ENCODE measurements at regions not wholly inside any gene's neighbourhood (a gene's known extent, or its start where the extent isn't known, plus 50 kb on each side); places are given as distances from the start of the nearest gene placed in this dataset.

GRCh38 chr5:54719384-54720283 is 202.1 kb downstream of the SNX18 start:
- TF ChIP-seq POLR2AphosphoS5 (IDR thresholded peaks at IDR 0.05; ENCODE audit: low read depth, low read length), result no peak
- TF ChIP-seq, protein P1, sequence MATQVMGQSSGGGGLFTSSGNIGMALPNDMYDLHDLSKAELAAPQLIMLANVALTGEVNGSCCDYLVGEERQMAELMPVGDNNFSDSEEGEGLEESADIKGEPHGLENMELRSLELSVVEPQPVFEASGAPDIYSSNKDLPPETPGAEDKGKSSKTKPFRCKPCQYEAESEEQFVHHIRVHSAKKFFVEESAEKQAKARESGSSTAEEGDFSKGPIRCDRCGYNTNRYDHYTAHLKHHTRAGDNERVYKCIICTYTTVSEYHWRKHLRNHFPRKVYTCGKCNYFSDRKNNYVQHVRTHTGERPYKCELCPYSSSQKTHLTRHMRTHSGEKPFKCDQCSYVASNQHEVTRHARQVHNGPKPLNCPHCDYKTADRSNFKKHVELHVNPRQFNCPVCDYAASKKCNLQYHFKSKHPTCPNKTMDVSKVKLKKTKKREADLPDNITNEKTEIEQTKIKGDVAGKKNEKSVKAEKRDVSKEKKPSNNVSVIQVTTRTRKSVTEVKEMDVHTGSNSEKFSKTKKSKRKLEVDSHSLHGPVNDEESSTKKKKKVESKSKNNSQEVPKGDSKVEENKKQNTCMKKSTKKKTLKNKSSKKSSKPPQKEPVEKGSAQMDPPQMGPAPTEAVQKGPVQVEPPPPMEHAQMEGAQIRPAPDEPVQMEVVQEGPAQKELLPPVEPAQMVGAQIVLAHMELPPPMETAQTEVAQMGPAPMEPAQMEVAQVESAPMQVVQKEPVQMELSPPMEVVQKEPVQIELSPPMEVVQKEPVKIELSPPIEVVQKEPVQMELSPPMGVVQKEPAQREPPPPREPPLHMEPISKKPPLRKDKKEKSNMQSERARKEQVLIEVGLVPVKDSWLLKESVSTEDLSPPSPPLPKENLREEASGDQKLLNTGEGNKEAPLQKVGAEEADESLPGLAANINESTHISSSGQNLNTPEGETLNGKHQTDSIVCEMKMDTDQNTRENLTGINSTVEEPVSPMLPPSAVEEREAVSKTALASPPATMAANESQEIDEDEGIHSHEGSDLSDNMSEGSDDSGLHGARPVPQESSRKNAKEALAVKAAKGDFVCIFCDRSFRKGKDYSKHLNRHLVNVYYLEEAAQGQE (IDR thresholded peaks at IDR 0.05; ENCODE audit: insufficient read depth in 1 of 2, low read depth in 2 of 2, low read length in 2 of 2), result no peak
- no peak for TF ChIP-seq FOXP2 (optimal IDR thresholded peaks at IDR 0.05; ENCODE audit: borderline replicate concordance, extremely low read depth, extremely low read length, insufficient read depth)
- TF ChIP-seq TAF1 (IDR thresholded peaks at IDR 0.05; ENCODE audit: borderline replicate concordance, insufficient read depth, low read length), result no peak
- no peak for TF ChIP-seq SIN3A (IDR thresholded peaks at IDR 0.05; ENCODE audit: borderline replicate concordance, insufficient read depth, low read length)

Measured in PFSK-1 (cell line).